ENCODE measurements at regions not wholly inside any gene's neighbourhood (a gene's known extent, or its start where the extent isn't known, plus 50 kb on each side); places are given as distances from the start of the nearest gene placed in this dataset.

GRCh38 chr16:52963855-52964242, 88.8 kb downstream of the CHD9NB start:
- Histone ChIP-seq H3K27me3 (ENCODE audit: control insufficient read depth, low read length) (no peaks in the 10 kb centered on the region), H3K9me2 (replicated peaks; ENCODE audit: control insufficient read depth, low read length) (no peaks in the 10 kb centered on the region), H3K4me1 (ENCODE audit: control insufficient read depth, low read length) (no peaks in the 10 kb centered on the region), H3F3A (ENCODE audit: control insufficient read depth, insufficient read depth) (no peaks in the 10 kb centered on the region), H4K20me1 (ENCODE audit: control insufficient read depth, insufficient read depth, low read depth, low read length) (no peaks in the 10 kb centered on the region), H3K9me3 (ENCODE audit: control insufficient read depth, insufficient read depth, low read length) (no peaks in the 10 kb centered on the region), H3K27ac (ENCODE audit: low read depth, low read length) (no peak overlapping the region), H3K36me3 (ENCODE audit: control insufficient read depth, low read length) (no peaks in the 10 kb centered on the region), H3K79me2 (ENCODE audit: control insufficient read depth, low read length) (no peaks in the 10 kb centered on the region), H3K4me2 (ENCODE audit: low read length) (no peak overlapping the region), H3K4me3 (ENCODE audit: low read length) (no peak overlapping the region)
- TF ChIP-seq CTCF (IDR thresholded peaks at IDR 0.05; ENCODE audit: low read depth, low read length, poor library complexity, severe bottlenecking) (no peak), EZH2phosphoT487 (IDR thresholded peaks at IDR 0.05; ENCODE audit: borderline replicate concordance, low read length) (no peak)

- Histone ChIP-seq H3K4me3 (ENCODE audit: low read length) (no peak overlapping the region), H3K4me2 (ENCODE audit: low read length) (no peak overlapping the region), H3K27me3 (ENCODE audit: control insufficient read depth, low read length) (no peaks in the 10 kb centered on the region), H3K9me3 (ENCODE audit: control insufficient read depth, insufficient read depth, low read length) (no peaks in the 10 kb centered on the region), H4K20me1 (ENCODE audit: control insufficient read depth, insufficient read depth, low read depth, low read length) (no peaks in the 10 kb centered on the region), H3K27ac (ENCODE audit: low read depth, low read length) (no peak overlapping the region), H3K36me3 (ENCODE audit: control insufficient read depth, low read length) (no peaks in the 10 kb centered on the region), H3K79me2 (ENCODE audit: control insufficient read depth, low read length) (no peaks in the 10 kb centered on the region), H3F3A (ENCODE audit: control insufficient read depth, insufficient read depth) (no peaks in the 10 kb centered on the region), H3K4me1 (ENCODE audit: control insufficient read depth, low read length) (no peaks in the 10 kb centered on the region), H3K9me2 (replicated peaks; ENCODE audit: control insufficient read depth, low read length) (no peaks in the 10 kb centered on the region)
- TF ChIP-seq EZH2phosphoT487 (IDR thresholded peaks at IDR 0.05; ENCODE audit: borderline replicate concordance, low read length) (no peak), CTCF (IDR thresholded peaks at IDR 0.05; ENCODE audit: low read depth, low read length, poor library complexity, severe bottlenecking) (no peak)
Measured at GRCh38 chr16:52963212-52963854, 89.4 kb downstream of the CHD9NB start.

- Histone ChIP-seq H3K79me2 (ENCODE audit: control insufficient read depth, low read length) (no peaks in the 10 kb centered on the region), H3K4me1 (ENCODE audit: control insufficient read depth, low read length) (no peaks in the 10 kb centered on the region), H3F3A (ENCODE audit: control insufficient read depth, insufficient read depth) (no peaks in the 10 kb centered on the region), H4K20me1 (ENCODE audit: control insufficient read depth, insufficient read depth, low read depth, low read length) (no peaks in the 10 kb centered on the region), H3K9me2 (replicated peaks; ENCODE audit: control insufficient read depth, low read length) (no peaks in the 10 kb centered on the region), H3K4me2 (ENCODE audit: low read length) (no peak overlapping the region), H3K27me3 (ENCODE audit: control insufficient read depth, low read length) (no peaks in the 10 kb centered on the region), H3K4me3 (ENCODE audit: low read length) (no peak overlapping the region), H3K27ac (ENCODE audit: low read depth, low read length) (no peak overlapping the region), H3K9me3 (ENCODE audit: control insufficient read depth, insufficient read depth, low read length) (no peaks in the 10 kb centered on the region), H3K36me3 (ENCODE audit: control insufficient read depth, low read length) (no peaks in the 10 kb centered on the region)
- no peak for TF ChIP-seq CTCF (IDR thresholded peaks at IDR 0.05; ENCODE audit: low read depth, low read length, poor library complexity, severe bottlenecking)
- TF ChIP-seq EZH2phosphoT487 (IDR thresholded peaks at IDR 0.05; ENCODE audit: borderline replicate concordance, low read length), result no peak
Measured at GRCh38 chr16:52958951-52959350, 93.7 kb downstream of the CHD9NB start.
